Lower leg skin (tissue), 3 donors: ENCODE measurements at regions not wholly inside any gene's neighbourhood (a gene's known extent, or its start where the extent isn't known, plus 50 kb on each side); places are given as distances from the start of the nearest gene placed in this dataset.

Experiments used
- POLR2A ChIP-seq, 2 donors: fragments of 450-650 bp; IDR thresholded peaks; one replicate each; pipeline ENCODE4 v1.6.1; 2016 to 2017; ENCODE audit warnings: antibody characterized with exemption in 2 of 2, mild to moderate bottlenecking in 1 of 2, moderate library complexity in 1 of 2
- TF ChIP-seq, protein P1 (sequence below), 3 donors: fragments of 450-650 bp; IDR thresholded peaks; one replicate each; pipeline ENCODE4 v1.5.1; 2016; ENCODE audit warnings: antibody characterized with exemption in 3 of 3, mild to moderate bottlenecking in 3 of 3, moderate library complexity in 2 of 3

DNA sequence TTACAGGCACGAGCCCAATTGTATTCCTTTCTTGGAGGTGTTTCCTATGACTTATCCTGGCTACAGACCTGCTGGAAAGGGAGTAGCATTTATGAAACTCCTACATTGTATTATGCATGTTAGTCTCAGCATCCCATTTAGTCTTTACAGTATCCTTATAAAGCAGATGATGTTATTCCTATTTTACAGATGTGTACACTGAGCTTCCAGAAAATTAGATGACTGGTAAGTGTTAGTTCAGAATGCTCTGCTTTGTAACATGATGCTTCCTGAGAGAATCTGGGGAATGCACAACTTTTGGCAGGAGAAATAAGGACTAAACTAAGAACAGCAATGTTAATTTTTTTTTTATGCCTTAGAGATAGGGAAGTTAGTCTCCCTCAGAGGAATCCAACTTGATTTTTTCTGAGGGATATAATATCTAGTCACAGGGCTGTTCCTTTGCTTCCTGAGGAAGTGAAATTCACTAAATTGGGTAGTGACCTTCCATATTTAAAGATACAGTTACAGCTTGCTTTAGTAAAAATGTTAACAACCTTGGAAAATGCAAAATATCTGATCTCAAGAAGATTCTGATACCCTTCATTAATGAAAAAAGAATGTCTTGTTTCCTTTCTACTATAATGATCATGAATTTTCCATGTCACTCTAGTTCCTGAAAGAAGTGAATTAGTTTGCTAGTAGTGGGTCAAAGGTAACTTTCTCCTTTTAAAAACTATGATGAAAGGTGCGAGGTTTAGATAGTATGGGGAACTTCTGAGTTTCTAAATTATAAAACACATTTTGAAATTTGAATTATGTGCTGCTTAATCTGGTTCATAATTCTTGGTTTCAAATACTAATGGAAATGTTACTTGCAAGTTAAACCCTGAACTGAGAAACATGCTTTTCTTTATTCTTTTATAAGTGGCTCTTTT, 194.0 kb upstream of the PRPS1L1 start:
- TF ChIP-seq, protein P1, sequence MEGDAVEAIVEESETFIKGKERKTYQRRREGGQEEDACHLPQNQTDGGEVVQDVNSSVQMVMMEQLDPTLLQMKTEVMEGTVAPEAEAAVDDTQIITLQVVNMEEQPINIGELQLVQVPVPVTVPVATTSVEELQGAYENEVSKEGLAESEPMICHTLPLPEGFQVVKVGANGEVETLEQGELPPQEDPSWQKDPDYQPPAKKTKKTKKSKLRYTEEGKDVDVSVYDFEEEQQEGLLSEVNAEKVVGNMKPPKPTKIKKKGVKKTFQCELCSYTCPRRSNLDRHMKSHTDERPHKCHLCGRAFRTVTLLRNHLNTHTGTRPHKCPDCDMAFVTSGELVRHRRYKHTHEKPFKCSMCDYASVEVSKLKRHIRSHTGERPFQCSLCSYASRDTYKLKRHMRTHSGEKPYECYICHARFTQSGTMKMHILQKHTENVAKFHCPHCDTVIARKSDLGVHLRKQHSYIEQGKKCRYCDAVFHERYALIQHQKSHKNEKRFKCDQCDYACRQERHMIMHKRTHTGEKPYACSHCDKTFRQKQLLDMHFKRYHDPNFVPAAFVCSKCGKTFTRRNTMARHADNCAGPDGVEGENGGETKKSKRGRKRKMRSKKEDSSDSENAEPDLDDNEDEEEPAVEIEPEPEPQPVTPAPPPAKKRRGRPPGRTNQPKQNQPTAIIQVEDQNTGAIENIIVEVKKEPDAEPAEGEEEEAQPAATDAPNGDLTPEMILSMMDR (IDR thresholded peaks at IDR 0.05): no peak
- no peak for TF ChIP-seq POLR2A (IDR thresholded peaks at IDR 0.05)
